ENCODE measurements at regions not wholly inside any gene's neighbourhood (a gene's known extent, or its start where the extent isn't known, plus 50 kb on each side); places are given as distances from the start of the nearest gene placed in this dataset.
"Not testable (repeated sequence)": the region's sequence is repeated elsewhere in the genome, so short reads cannot be mapped to it uniquely, and the experiment has no call there.

GRCh38 chr3:35950021-35950420 lies 310.7 kb downstream of the ARPP21 start:
- DNase-seq: no peak

GRCh38 chr3:35954413-35954812 lies 315.1 kb downstream of the ARPP21 start:
- DNase-seq: no peak

GRCh38 chr3:35965908-35966307 lies 326.6 kb downstream of the ARPP21 start:
- peak; percentile 1 to 2 for DNase-seq

GRCh38 chr3:35966629-35967464 lies 327.5 kb downstream of the ARPP21 start:
- no peak for DNase-seq

- no peak for DNase-seq
Observed at GRCh38 chr3:35968043-35968622, 328.8 kb downstream of the ARPP21 start.

- DNase-seq: no peak
Observed at GRCh38 chr3:35969406-35969805, 330.1 kb downstream of the ARPP21 start.

GRCh38 chr3:35970793-35971192 lies 331.5 kb downstream of the ARPP21 start:
- peak in 1 of 2 experiments; percentile 0 for DNase-seq

- no peak for DNase-seq
Observed at GRCh38 chr3:35971686-35972085, 332.4 kb downstream of the ARPP21 start.

GRCh38 chr3:35974872-35975271 lies 335.5 kb downstream of the ARPP21 start:
- DNase-seq: no peak

GRCh38 chr3:35986161-35986560 lies 346.8 kb downstream of the ARPP21 start:
- no peak for DNase-seq

GRCh38 chr3:35987386-35987785 lies 348.1 kb downstream of the ARPP21 start:
- no peak for DNase-seq

- DNase-seq: no peak
Observed at GRCh38 chr3:35992041-35992440, 352.7 kb downstream of the ARPP21 start.

GRCh38 chr3:36011791-36012190 lies 368.5 kb upstream of the STAC start:
- no peak for DNase-seq

GRCh38 chr3:36013425-36013824 lies 366.9 kb upstream of the STAC start:
- DNase-seq: peak in 1 of 2 experiments; percentile 0

- no peak for DNase-seq
Observed at GRCh38 chr3:36025232-36025631, 355.1 kb upstream of the STAC start.

GRCh38 chr3:36032180-36033047 lies 347.9 kb upstream of the STAC start:
- DNase-seq: no peak

- DNase-seq: peak; percentile 12 to 60
Observed at GRCh38 chr3:36058404-36059030, 321.8 kb upstream of the STAC start.

GRCh38 chr3:36060950-36061349 lies 319.4 kb upstream of the STAC start:
- DNase-seq: peak; percentile 8 to 30

- no peak for DNase-seq
Observed at GRCh38 chr3:36063992-36064391, 316.3 kb upstream of the STAC start.

GRCh38 chr3:36065321-36065720 lies 315.0 kb upstream of the STAC start:
- DNase-seq: no peak

- DNase-seq: no peak
Observed at GRCh38 chr3:36075491-36075890, 304.8 kb upstream of the STAC start.

- DNase-seq: no peak
Observed at GRCh38 chr3:36077320-36077719, 303.0 kb upstream of the STAC start.

- DNase-seq: not testable (repeated sequence)
Observed at GRCh38 chr3:36082958-36083357, 297.3 kb upstream of the STAC start.

Data from NCI-H2081 (cell line).